ENCODE measurements at regions not wholly inside any gene's neighbourhood (a gene's known extent, or its start where the extent isn't known, plus 50 kb on each side); places are given as distances from the start of the nearest gene placed in this dataset.
"Not testable (repeated sequence)": the region's sequence is repeated elsewhere in the genome, so short reads cannot be mapped to it uniquely, and the experiment has no call there.

- Histone ChIP-seq H3K79me2 (ENCODE audit: insufficient read depth) (no peaks in the 10 kb centered on the region), H3K4me3 (ENCODE audit: low read depth in 2 of 2, low read length in 1 of 2) (no peak overlapping the region), H3K9ac (no peak overlapping the region), H3K27ac (ENCODE audit: low read depth in 2 of 2, low read length in 1 of 2) (no peak overlapping the region), H3K9me2 (no peaks in the 10 kb centered on the region), H3K27me3 (ENCODE audit: insufficient read depth) (no peaks in the 10 kb centered on the region), H3K9me3 (no peaks in the 10 kb centered on the region), H2AFZ (ENCODE audit: low read depth) (no peak overlapping the region), H3K4me2 (no peak overlapping the region), H3K36me3 (replicated peaks in 1 of 2; ENCODE audit: control insufficient read depth in 1 of 2, insufficient read depth in 2 of 2, low read length in 1 of 2) (no peaks in the 10 kb centered on the region), H4K20me1 (ENCODE audit: insufficient read depth) (no peaks in the 10 kb centered on the region), H3F3A (replicated peaks; ENCODE audit: insufficient read depth) (peaks cover 3% of the 10 kb centered on the region), H3K4me1 (ENCODE audit: control insufficient read depth in 1 of 2, insufficient read depth in 2 of 2, low read depth in 1 of 2, low read length in 1 of 2) (peaks cover 0 to 4% of the 10 kb centered on the region in 2 experiments; a peak in 1 of 4 replicates)
- CTCF ChIA-PET: interaction anchor here (1.2 kb wide), 2 partner anchors 11 to 27 kb away, joined by 3 read pairs; no protein-coding TSS in a partner anchor
- TF ChIP-seq TCF12 (IDR thresholded peaks at IDR 0.05): no peak
- no peak for TF ChIP-seq RFX5 (IDR thresholded peaks at IDR 0.05; ENCODE audit: low read length)
- no peak for TF ChIP-seq IRF3 (IDR thresholded peaks at IDR 0.05; ENCODE audit: low read depth, low read length)
- no peak for TF ChIP-seq TAF1 (IDR thresholded peaks at IDR 0.05; ENCODE audit: borderline replicate concordance, low read depth, low read length)
- no peak for TF ChIP-seq FOSL2 (IDR thresholded peaks at IDR 0.05; ENCODE audit: borderline replicate concordance, low read depth)
- TF ChIP-seq CHD2 (IDR thresholded peaks at IDR 0.05; ENCODE audit: low read length, partially characterized antibody): no peak
- TF ChIP-seq PBX3 (IDR thresholded peaks at IDR 0.05): no peak
- no peak for TF ChIP-seq POLR2AphosphoS5 (IDR thresholded peaks at IDR 0.05; ENCODE audit: low read depth, low read length)
- no peak for TF ChIP-seq NRF1 (IDR thresholded peaks at IDR 0.05; ENCODE audit: low read depth, low read length)
- no peak for TF ChIP-seq YY1 (IDR thresholded peaks at IDR 0.05; ENCODE audit: low read depth)
- no peak for TF ChIP-seq USF2 (IDR thresholded peaks at IDR 0.05; ENCODE audit: borderline replicate concordance, low read depth, low read length)
- no peak for TF ChIP-seq MEF2A (IDR thresholded peaks at IDR 0.05; ENCODE audit: borderline replicate concordance, low read depth)
- no peak for TF ChIP-seq RAD21 (IDR thresholded peaks at IDR 0.05; ENCODE audit: low read length)
- no peak for DNase-seq
- POLR2A ChIA-PET: no interaction called here
- 100% methylated on average over 4 of the region's 4 CpGs for WGBS (ENCODE audit: low lambda C conversion rate)
Observed at GRCh38 chr15:39031596-39031995, 467.0 kb upstream of the RASGRP1 start.

- Histone ChIP-seq H3K36me3 (replicated peaks in 1 of 2; ENCODE audit: control insufficient read depth in 1 of 2, insufficient read depth in 2 of 2, low read length in 1 of 2) (no peaks in the 10 kb centered on the region), H2AFZ (ENCODE audit: low read depth) (no peak overlapping the region), H3K27me3 (ENCODE audit: insufficient read depth) (no peaks in the 10 kb centered on the region), H3K4me1 (ENCODE audit: control insufficient read depth in 1 of 2, insufficient read depth in 2 of 2, low read depth in 1 of 2, low read length in 1 of 2) (no peaks in the 10 kb centered on the region), H3K9me2 (no peaks in the 10 kb centered on the region), H3K27ac (ENCODE audit: low read depth in 2 of 2, low read length in 1 of 2) (no peak overlapping the region), H3K9ac (no peak overlapping the region), H3F3A (replicated peaks; ENCODE audit: insufficient read depth) (peaks cover 3% of the 10 kb centered on the region), H3K4me3 (ENCODE audit: low read depth in 2 of 2, low read length in 1 of 2) (no peak overlapping the region), H3K9me3 (no peaks in the 10 kb centered on the region), H3K79me2 (ENCODE audit: insufficient read depth) (no peaks in the 10 kb centered on the region), H3K4me2 (no peak overlapping the region), H4K20me1 (ENCODE audit: insufficient read depth) (no peaks in the 10 kb centered on the region)
- 73% methylated on average over 2 of the region's 2 CpGs for WGBS (ENCODE audit: low lambda C conversion rate)
- DNase-seq: no peak
- ChIA-PET POLR2A (no interaction called here), CTCF (no interaction called here)
- TF ChIP-seq YY1 (IDR thresholded peaks at IDR 0.05; ENCODE audit: low read depth) (no peak), GABPA (IDR thresholded peaks at IDR 0.05; ENCODE audit: low read depth) (no peak), RAD21 (IDR thresholded peaks at IDR 0.05; ENCODE audit: low read length) (no peak)
Observed at GRCh38 chr15:39034816-39035215, 470.2 kb upstream of the RASGRP1 start.

- H4K20me1 ChIP-seq (ENCODE audit: insufficient read depth); H3F3A ChIP-seq (replicated peaks; ENCODE audit: insufficient read depth); POLR2A ChIA-PET; H3K79me2 ChIP-seq (ENCODE audit: insufficient read depth); H2AFZ ChIP-seq (ENCODE audit: low read depth); H3K9ac ChIP-seq; H3K4me2 ChIP-seq; H3K4me3 ChIP-seq (ENCODE audit: low read depth in 2 of 2, low read length in 1 of 2); H3K27me3 ChIP-seq (ENCODE audit: insufficient read depth); H3K9me3 ChIP-seq; H3K4me1 ChIP-seq (ENCODE audit: control insufficient read depth in 1 of 2, insufficient read depth in 2 of 2, low read depth in 1 of 2, low read length in 1 of 2); H3K36me3 ChIP-seq (replicated peaks in 1 of 2; ENCODE audit: control insufficient read depth in 1 of 2, insufficient read depth in 2 of 2, low read length in 1 of 2); H3K27ac ChIP-seq (ENCODE audit: low read depth in 2 of 2, low read length in 1 of 2); H3K9me2 ChIP-seq; DNase-seq: not testable (repeated sequence)
- 78% methylated on average over 2 of the region's 2 CpGs for WGBS (ENCODE audit: low lambda C conversion rate)
- CTCF ChIA-PET: interaction anchor here (1.3 kb wide), 1 partner anchor 217 kb away, joined by 3 read pairs; no protein-coding TSS in a partner anchor
Observed at GRCh38 chr15:39037611-39038010, 473.0 kb upstream of the RASGRP1 start.

Data from SK-N-SH (cell line).